DND-41 (cell line): ENCODE measurements at regions not wholly inside any gene's neighbourhood (a gene's known extent, or its start where the extent isn't known, plus 50 kb on each side); places are given as distances from the start of the nearest gene placed in this dataset.

Experiments used
- CTCF ChIP-seq: IDR thresholded peaks from 2 replicates; pipeline ENCODE4 v1.5.1; 2012; ENCODE audit warnings: borderline replicate concordance, low read length, moderate library complexity, mild to moderate bottlenecking; ENCODE audit not compliant: poor library complexity, severe bottlenecking; ENCODE audit errors: extremely low read depth
- EZH2 ChIP-seq: IDR thresholded peaks from 3 replicates; pipeline ENCODE4 v1.6.1; 2012; ENCODE audit warnings: borderline replicate concordance, low read depth, mild to moderate bottlenecking, moderate library complexity, low read length, inconsistent platforms; ENCODE audit not compliant: severe bottlenecking

GRCh38 chr12:4144676-4145075 is 128.9 kb upstream of the CCND2 start:
- TF ChIP-seq EZH2, result no peak
- TF ChIP-seq CTCF, result no peak
